Pancreas (tissue), 10 donors: ENCODE measurements at regions not wholly inside any gene's neighbourhood (a gene's known extent, or its start where the extent isn't known, plus 50 kb on each side); places are given as distances from the start of the nearest gene placed in this dataset.
A peak's percentile ranks its signal among the peaks of the same experiment; 100 is the strongest.
"Not testable (repeated sequence)": the region's sequence is repeated elsewhere in the genome, so short reads cannot be mapped to it uniquely, and the experiment has no call there.

Experiments used
- ATAC-seq, 4 donors: fragments of 200-7000 bp; cut with Tn5 transposase; one replicate each; pipeline versions ENCODE4 v1.8.0 to v1.9.1; 2020; ENCODE audit warnings: mild to moderate bottlenecking in 4 of 4, moderate library complexity in 4 of 4
- DNase-seq, 6 donors: peaks; one replicate each; pipeline ENCODE4 v3.0.0-alpha.2; 2020
- FAIRE-seq: peaks from 2 replicates; lab custom pipeline; 2012; peaks lifted over from hg19 to GRCh38; lab: Jason Lieb, UNC
- H3K27ac ChIP-seq, 4 donors: fragments of 200-600 bp; sonication (generic); 1 replicate in 3 of 4; 2 replicates in 1 of 4; pipeline versions ENCODE4 v1.5.0 to v1.8.0; 2020
- H3K27me3 ChIP-seq, 4 donors: fragments of 200-600 bp; one replicate each; pipeline ENCODE4 v1.8.0; 2021
- H3K36me3 ChIP-seq, 3 donors: fragments of 200-600 bp; sonication (generic) in 1 of 3; one replicate each; pipeline versions ENCODE4 v1.5.0 to v1.8.0; 2020 to 2021
- H3K4me1 ChIP-seq, 3 donors: fragments of 200-600 bp; one replicate each; pipeline ENCODE4 v1.8.0; 2021
- H3K4me3 ChIP-seq, 4 donors: fragments of 200-600 bp; sonication (generic) in 2 of 4; one replicate each; pipeline versions ENCODE4 v1.5.0 to v1.8.0; 2020 to 2021
- H3K9me3 ChIP-seq, 4 donors: fragments of 200-600 bp; one replicate each; pipeline ENCODE4 v1.8.0; 2021
- CTCF ChIP-seq, 4 donors: fragments of 200-600 bp; sonication (generic) in 3 of 4; IDR thresholded peaks; one replicate each; pipeline versions ENCODE4 v1.5.0 to v1.8.0; 2021; ENCODE audit warnings: antibody characterized with exemption in 4 of 4
- WGBS, 2 donors: extraction: QIAGEN DNeasy Blood & Tissue Kit; methylation state at CpG; one replicate each; pipeline ENCODE4 v1.1.7; 2013; 5-methylcytosine and 5-hydroxymethylcytosine counted together
- intact Hi-C, 3 donors: fragments of 100-400 bp; cut with DNase I; formaldehyde crosslinking; loops; one replicate each; pipeline versions ENCODE4 v1.11.1 to v1.14.2; 2022
- donor health status: healthy with polysubstance abuse.
- donor health status: DM: no; HTN: no; CAD: no; lungs with moderate emphysema.
- donor health status: DM: no; HTN: no; CAD: no.
- donor health status: control.
- donor health status: control.
- donor health status: Bipolar disorder and iron deficiency.
- donor health status: DM: yes; HTN: yes; CAD: no.
- donor health status: DM: no; HTN: no; CAD: no.
- donor health status: DM: no; HTN: no; CAD: no.
- donor health status: DM: yes; HTN: yes; CAD: no.

GRCh38 chr5:117621921-117622320, 1047.3 kb upstream of the SEMA6A start:
- no peaks in the 10 kb centered on the region for H3K27me3 ChIP-seq
- WGBS, 2 donors: 58 to 87% methylated on average over 1 of the region's 1 CpG
- ATAC-seq (no peak), FAIRE-seq (no peak), DNase-seq (no peak)
- TF ChIP-seq CTCF (IDR thresholded peaks at IDR 0.05): no peak
- H3K36me3 ChIP-seq: no peaks in the 10 kb centered on the region
- no peaks in the 10 kb centered on the region for H3K4me1 ChIP-seq
- H3K27ac ChIP-seq: no peak overlapping the region
- no peak overlapping the region for H3K4me3 ChIP-seq
- intact Hi-C loops: no loop called here
- H3K9me3 ChIP-seq: no peaks in the 10 kb centered on the region

- H3K27ac ChIP-seq: no peak overlapping the region
- FAIRE-seq: no peak
- H3K9me3 ChIP-seq: no peaks in the 10 kb centered on the region
- H3K27me3 ChIP-seq: no peaks in the 10 kb centered on the region
- intact Hi-C loops: no loop called here
- no peak overlapping the region for H3K4me3 ChIP-seq
- no peaks in the 10 kb centered on the region for H3K36me3 ChIP-seq
- no peak for TF ChIP-seq CTCF (IDR thresholded peaks at IDR 0.05)
- DNase-seq: no peak
- ATAC-seq: no peak
- no peaks in the 10 kb centered on the region for H3K4me1 ChIP-seq
Observed at GRCh38 chr5:117615226-117615625, 1040.6 kb upstream of the SEMA6A start.

- Histone ChIP-seq H3K9me3 (no peaks in the 10 kb centered on the region), H3K27me3 (no peaks in the 10 kb centered on the region), H3K27ac (no peak overlapping the region), H3K36me3 (no peaks in the 10 kb centered on the region), H3K4me1 (no peaks in the 10 kb centered on the region), H3K4me3 (no peak overlapping the region)
- no peak for TF ChIP-seq CTCF (IDR thresholded peaks at IDR 0.05)
- intact Hi-C loops: no loop called here
- WGBS, 2 donors: 65 to 75% methylated on average over 2 of the region's 2 CpGs
- ATAC-seq: no peak
- no peak for FAIRE-seq
- no peak for DNase-seq
Observed at GRCh38 chr5:117614408-117614807, 1039.8 kb upstream of the SEMA6A start.

- Histone ChIP-seq H3K4me3 (no peak overlapping the region), H3K36me3 (no peaks in the 10 kb centered on the region), H3K9me3 (no peaks in the 10 kb centered on the region), H3K27me3 (no peaks in the 10 kb centered on the region), H3K27ac (no peak overlapping the region), H3K4me1 (no peaks in the 10 kb centered on the region)
- no peak for ATAC-seq
- no peak for FAIRE-seq
- TF ChIP-seq CTCF (IDR thresholded peaks at IDR 0.05): no peak
- 64 to 79% methylated on average over 2 of the region's 2 CpGs for WGBS, 2 donors
- intact Hi-C loops: loop anchor here in 1 of 3 donors (10.0 kb wide), 1 partner anchor 130 kb away; no protein-coding TSS in a partner anchor
- no peak for DNase-seq
Observed at GRCh38 chr5:117604845-117605244, 1030.2 kb upstream of the SEMA6A start.

- FAIRE-seq, ATAC-seq, H3K27me3 ChIP-seq, H3K36me3 ChIP-seq, H3K9me3 ChIP-seq, H3K27ac ChIP-seq, H3K4me3 ChIP-seq, H3K4me1 ChIP-seq: not testable (repeated sequence)
- intact Hi-C loops: loop anchor here in 1 of 3 donors (10.0 kb wide), 1 partner anchor 135 kb away; no protein-coding TSS in a partner anchor
- DNase-seq: peak in 1 of 6 donors; percentile 30
- 89 to 95% methylated on average over 11 to 36 of the region's 36 CpGs for WGBS, 2 donors
Observed at GRCh38 chr5:117599811-117600210, 1025.2 kb upstream of the SEMA6A start.
